GM06990 (cell line): ENCODE measurements at regions not wholly inside any gene's neighbourhood (a gene's known extent, or its start where the extent isn't known, plus 50 kb on each side); places are given as distances from the start of the nearest gene placed in this dataset.

Experiments used
- DNase-seq: peaks from one replicate; pipeline ENCODE4 v3.0.0-alpha.2; 2011; ENCODE audit not compliant: insufficient read length; ENCODE audit errors: extremely low read depth
- H3K27me3 ChIP-seq: replicated peaks from 2 replicates; pipeline ENCODE4 v1.6.0; 2011; ENCODE audit warnings: low read length; ENCODE audit not compliant: control insufficient read depth, insufficient read depth
- H3K36me3 ChIP-seq: 2 replicates; pipeline ENCODE4 v1.5.1; 2011; ENCODE audit warnings: low read length; ENCODE audit not compliant: control insufficient read depth, insufficient read depth
- H3K4me3 ChIP-seq: replicated peaks from 2 replicates; pipeline ENCODE4 v1.5.1; 2011; ENCODE audit warnings: low read depth, mild to moderate bottlenecking, control low read depth, low read length
- TF ChIP-seq, protein P1 (sequence below): IDR thresholded peaks from 2 replicates; pipeline ENCODE4 v1.5.1; 2011; ENCODE audit warnings: low read length, control low read depth, mild to moderate bottlenecking, inconsistent platforms; ENCODE audit not compliant: insufficient read depth, poor library complexity, severe bottlenecking

DNA sequence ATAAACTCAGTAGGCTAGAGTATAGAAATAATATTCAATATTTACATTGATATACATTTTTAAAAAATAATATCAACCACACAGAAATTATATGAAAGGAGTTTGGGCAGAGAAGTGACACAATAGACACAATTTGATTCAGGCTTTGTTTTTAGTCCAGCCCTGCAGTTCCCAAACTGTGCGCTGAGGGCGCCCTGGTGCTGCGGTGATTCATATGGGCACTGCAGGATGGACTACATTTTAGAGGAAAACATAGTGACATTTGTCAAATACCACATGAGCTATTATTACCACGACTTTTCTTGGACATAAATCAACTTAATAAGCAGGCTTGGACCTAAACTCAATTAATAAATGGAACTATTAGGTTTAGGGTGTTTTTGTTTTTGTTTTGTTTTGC lies 364.3 kb upstream of the ID4 start:
- Histone ChIP-seq H3K4me3 (no peak overlapping the region), H3K36me3 (no peaks in the 10 kb centered on the region), H3K27me3 (no peaks in the 10 kb centered on the region)
- DNase-seq: no peak
- TF ChIP-seq, protein P1, sequence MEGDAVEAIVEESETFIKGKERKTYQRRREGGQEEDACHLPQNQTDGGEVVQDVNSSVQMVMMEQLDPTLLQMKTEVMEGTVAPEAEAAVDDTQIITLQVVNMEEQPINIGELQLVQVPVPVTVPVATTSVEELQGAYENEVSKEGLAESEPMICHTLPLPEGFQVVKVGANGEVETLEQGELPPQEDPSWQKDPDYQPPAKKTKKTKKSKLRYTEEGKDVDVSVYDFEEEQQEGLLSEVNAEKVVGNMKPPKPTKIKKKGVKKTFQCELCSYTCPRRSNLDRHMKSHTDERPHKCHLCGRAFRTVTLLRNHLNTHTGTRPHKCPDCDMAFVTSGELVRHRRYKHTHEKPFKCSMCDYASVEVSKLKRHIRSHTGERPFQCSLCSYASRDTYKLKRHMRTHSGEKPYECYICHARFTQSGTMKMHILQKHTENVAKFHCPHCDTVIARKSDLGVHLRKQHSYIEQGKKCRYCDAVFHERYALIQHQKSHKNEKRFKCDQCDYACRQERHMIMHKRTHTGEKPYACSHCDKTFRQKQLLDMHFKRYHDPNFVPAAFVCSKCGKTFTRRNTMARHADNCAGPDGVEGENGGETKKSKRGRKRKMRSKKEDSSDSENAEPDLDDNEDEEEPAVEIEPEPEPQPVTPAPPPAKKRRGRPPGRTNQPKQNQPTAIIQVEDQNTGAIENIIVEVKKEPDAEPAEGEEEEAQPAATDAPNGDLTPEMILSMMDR: no peak

GRCh38 chr6:19477563-19477962 lies 359.6 kb upstream of the ID4 start:
- Histone ChIP-seq H3K4me3 (no peak overlapping the region), H3K27me3 (no peaks in the 10 kb centered on the region), H3K36me3 (no peaks in the 10 kb centered on the region)
- TF ChIP-seq, protein P1: no peak
- no peak for DNase-seq

GRCh38 chr6:19478273-19478672 lies 358.9 kb upstream of the ID4 start:
- Histone ChIP-seq H3K36me3 (no peaks in the 10 kb centered on the region), H3K4me3 (no peak overlapping the region), H3K27me3 (no peaks in the 10 kb centered on the region)
- DNase-seq: no peak
- TF ChIP-seq, protein P1: no peak

GRCh38 chr6:19478992-19479391 lies 358.2 kb upstream of the ID4 start:
- no peaks in the 10 kb centered on the region for H3K27me3 ChIP-seq
- no peak overlapping the region for H3K4me3 ChIP-seq
- no peak for DNase-seq
- TF ChIP-seq, protein P1: no peak
- H3K36me3 ChIP-seq: no peaks in the 10 kb centered on the region

DNA sequence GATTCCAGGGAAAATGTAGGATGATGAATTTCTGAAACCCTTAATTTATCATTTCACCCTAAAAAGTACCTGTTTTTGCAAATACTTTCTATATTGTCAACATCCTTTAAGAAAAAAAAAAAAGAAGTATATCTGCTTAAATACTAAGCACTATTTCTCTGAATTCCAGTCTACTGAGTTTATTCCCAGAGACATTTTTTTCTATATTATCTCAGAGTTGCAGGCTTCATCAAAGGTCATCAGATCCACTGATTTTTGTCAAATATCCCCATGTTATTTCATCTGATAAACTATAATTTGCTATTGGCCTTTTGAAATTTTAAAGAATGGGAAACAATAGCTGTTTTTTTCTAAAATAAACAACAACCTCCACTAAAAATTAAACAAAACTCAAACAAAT lies 357.6 kb upstream of the ID4 start:
- no peaks in the 10 kb centered on the region for H3K36me3 ChIP-seq
- H3K4me3 ChIP-seq: no peak overlapping the region
- H3K27me3 ChIP-seq: no peaks in the 10 kb centered on the region
- TF ChIP-seq, protein P1: no peak
- DNase-seq: no peak
